Activated CD4-positive, alpha-beta T cell treated with anti-CD3 and anti-CD28 coated beads, Interleukin-2, amount 10 ng/mL, durations not matched to agents 24 days and 14 days (primary cell): ENCODE measurements at regions not wholly inside any gene's neighbourhood (a gene's known extent, or its start where the extent isn't known, plus 50 kb on each side); places are given as distances from the start of the nearest gene placed in this dataset.
"Not testable (repeated sequence)": the region's sequence is repeated elsewhere in the genome, so short reads cannot be mapped to it uniquely, and the experiment has no call there.

ENCODE experiments used
- DNase-seq: peaks from one replicate; pipeline ENCODE4 v3.0.0; 2022
- H3K27ac Mint-ChIP-seq: one replicate; pipeline ENCODE4 v1.8.0; 2022; ENCODE audit warnings: mild to moderate bottlenecking, mixed read lengths
- H3K27me3 Mint-ChIP-seq: one replicate; pipeline ENCODE4 v1.8.0; 2022; ENCODE audit warnings: mixed read lengths
- H3K36me3 Mint-ChIP-seq: one replicate; pipeline ENCODE4 v1.8.0; 2022; ENCODE audit warnings: low read depth, mild to moderate bottlenecking, mixed read lengths
- H3K4me1 Mint-ChIP-seq: one replicate; pipeline ENCODE4 v1.8.0; 2021; ENCODE audit warnings: mixed read lengths
- H3K4me3 Mint-ChIP-seq: one replicate; pipeline ENCODE4 v1.8.0; 2022; ENCODE audit warnings: mild to moderate bottlenecking, moderate library complexity, mixed read lengths
- H3K9me3 Mint-ChIP-seq: one replicate; pipeline ENCODE4 v1.8.0; 2021; ENCODE audit warnings: mixed read lengths
- intact Hi-C: fragments of 100-400 bp; cut with micrococcal nuclease; formaldehyde crosslinking; loops from one replicate; pipeline ENCODE4 v1.15.1; 2023

- Mint-ChIP-seq H3K27ac (no peak overlapping the region), H3K9me3 (peaks cover 4% of the 10 kb centered on the region), H3K27me3 (no peaks in the 10 kb centered on the region), H3K36me3 (no peaks in the 10 kb centered on the region), H3K4me3 (no peak overlapping the region), H3K4me1 (no peaks in the 10 kb centered on the region)
- no peak for DNase-seq
- intact Hi-C loops, result no loop called here
Observed at GRCh38 chr11:49499117-49499516, 290.7 kb upstream of the FOLH1 start.

GRCh38 chr11:49505231-49505630 is 296.8 kb upstream of the FOLH1 start:
- Mint-ChIP-seq H3K27me3 (no peaks in the 10 kb centered on the region), H3K27ac (no peak overlapping the region), H3K4me1 (no peaks in the 10 kb centered on the region), H3K4me3 (no peak overlapping the region), H3K36me3 (no peaks in the 10 kb centered on the region), H3K9me3 (peaks cover 4% of the 10 kb centered on the region)
- no peak for DNase-seq
- intact Hi-C loops, result no loop called here

DNA sequence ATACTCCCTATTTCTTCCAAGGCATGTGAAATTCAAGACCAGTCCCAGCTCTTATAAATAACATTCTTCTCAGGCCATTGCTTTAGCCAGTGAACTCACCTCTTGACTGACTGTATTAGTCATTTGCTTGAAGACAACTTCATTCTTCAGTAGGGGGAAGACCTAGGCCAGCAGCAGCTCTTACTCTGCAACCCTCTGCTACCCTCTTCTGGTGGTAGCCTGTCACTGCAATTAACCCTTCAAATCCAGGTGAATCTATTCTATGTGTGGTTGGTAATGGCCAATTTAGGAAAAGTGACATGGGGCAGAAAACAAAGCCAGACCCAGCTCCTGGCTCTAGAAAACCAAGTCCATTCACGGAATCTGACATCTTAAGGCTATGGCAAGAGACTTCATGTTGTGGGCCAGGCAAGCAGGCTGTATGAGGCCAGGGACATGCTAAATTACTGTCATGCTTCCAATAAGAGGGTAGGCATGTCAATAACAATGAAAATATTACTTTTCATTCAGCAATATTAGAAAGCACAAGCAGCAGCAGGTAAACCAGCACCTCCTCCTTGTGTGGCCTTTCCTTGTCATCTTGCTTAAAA is 317.9 kb upstream of the FOLH1 start:
- H3K9me3 Mint-ChIP-seq, H3K27ac Mint-ChIP-seq, H3K4me1 Mint-ChIP-seq, H3K4me3 Mint-ChIP-seq, H3K27me3 Mint-ChIP-seq, H3K36me3 Mint-ChIP-seq: not testable (repeated sequence)
- peak; percentile 57 for DNase-seq
- intact Hi-C loops, result loop anchor here (5.0 to 10.0 kb wide), 2 partner anchors 1219 to 1352 kb away; partner anchors contain the start of gene OR4S1

GRCh38 chr11:49533204-49533603 is 324.8 kb upstream of the FOLH1 start:
- no peak for DNase-seq
- Mint-ChIP-seq H3K27me3 (no peaks in the 10 kb centered on the region), H3K4me1 (no peaks in the 10 kb centered on the region)

GRCh38 chr11:49538927-49539326 is 330.5 kb upstream of the FOLH1 start:
- intact Hi-C loops, H3K4me3 Mint-ChIP-seq, DNase-seq, H3K27me3 Mint-ChIP-seq, H3K4me1 Mint-ChIP-seq, H3K36me3 Mint-ChIP-seq, H3K9me3 Mint-ChIP-seq, H3K27ac Mint-ChIP-seq: not testable (repeated sequence)

More at GRCh38 chr11:49533204-49533603, 324.8 kb upstream of the FOLH1 start:
- H3K4me3 Mint-ChIP-seq, result no peak overlapping the region
- peaks cover 4% of the 10 kb centered on the region for H3K9me3 Mint-ChIP-seq
- no peaks in the 10 kb centered on the region for H3K36me3 Mint-ChIP-seq
- intact Hi-C loops, result no loop called here
- no peak overlapping the region for H3K27ac Mint-ChIP-seq

DNA sequence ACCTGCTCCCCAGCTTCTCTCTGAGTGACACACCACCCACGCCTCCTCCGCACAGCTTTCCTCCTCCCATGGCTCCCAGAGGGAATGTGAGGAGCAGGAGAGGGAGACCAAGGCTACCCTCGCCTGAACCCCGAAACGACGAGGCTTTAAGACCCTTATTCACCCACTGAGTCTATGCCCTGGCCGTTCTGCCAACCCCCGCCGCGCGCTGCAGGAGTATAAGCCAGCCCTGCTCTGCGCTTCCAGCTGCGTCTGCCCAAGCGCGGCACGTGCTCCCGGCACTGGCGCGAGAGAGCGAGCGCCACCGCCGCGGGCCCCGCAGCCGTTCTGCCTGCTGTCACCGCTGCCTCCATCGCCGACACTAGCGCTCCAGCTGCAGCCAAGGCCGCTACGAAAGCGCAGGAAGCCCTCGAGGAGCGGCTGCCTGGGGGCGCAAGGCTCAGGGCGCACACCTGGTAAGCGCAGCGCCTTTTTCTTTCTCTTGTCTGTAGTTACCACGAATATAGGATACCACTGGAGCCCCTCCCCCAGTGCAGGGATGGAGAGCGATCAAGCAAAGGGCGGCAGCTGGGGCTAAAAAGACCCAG is 350.0 kb upstream of the FOLH1 start:
- H3K9me3 Mint-ChIP-seq, H3K4me3 Mint-ChIP-seq, H3K27ac Mint-ChIP-seq, H3K27me3 Mint-ChIP-seq, intact Hi-C loops, DNase-seq, H3K4me1 Mint-ChIP-seq, H3K36me3 Mint-ChIP-seq: not testable (repeated sequence)

DNA sequence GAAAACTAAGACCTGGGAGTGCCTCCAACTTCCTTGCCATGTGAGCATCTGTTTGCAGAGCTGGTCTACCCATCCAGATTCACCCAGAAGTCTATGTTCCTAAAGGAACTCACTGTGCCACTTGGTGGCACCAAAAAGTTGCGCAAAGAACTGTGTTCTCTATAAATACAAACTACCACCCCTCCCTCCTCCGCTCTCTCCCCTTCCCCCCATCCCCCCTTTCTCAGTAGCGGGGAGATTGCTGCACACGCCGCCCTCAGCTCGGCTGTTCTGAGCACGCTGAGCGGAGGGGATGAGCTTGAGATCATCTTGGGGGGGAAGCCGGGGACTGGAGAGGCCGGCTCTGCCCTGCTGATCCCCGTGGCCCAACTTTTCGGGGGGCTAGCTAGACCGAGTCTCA is 352.2 kb upstream of the FOLH1 start:
- intact Hi-C loops, DNase-seq, H3K36me3 Mint-ChIP-seq, H3K27ac Mint-ChIP-seq, H3K4me3 Mint-ChIP-seq, H3K4me1 Mint-ChIP-seq, H3K27me3 Mint-ChIP-seq, H3K9me3 Mint-ChIP-seq: not testable (repeated sequence)

DNA sequence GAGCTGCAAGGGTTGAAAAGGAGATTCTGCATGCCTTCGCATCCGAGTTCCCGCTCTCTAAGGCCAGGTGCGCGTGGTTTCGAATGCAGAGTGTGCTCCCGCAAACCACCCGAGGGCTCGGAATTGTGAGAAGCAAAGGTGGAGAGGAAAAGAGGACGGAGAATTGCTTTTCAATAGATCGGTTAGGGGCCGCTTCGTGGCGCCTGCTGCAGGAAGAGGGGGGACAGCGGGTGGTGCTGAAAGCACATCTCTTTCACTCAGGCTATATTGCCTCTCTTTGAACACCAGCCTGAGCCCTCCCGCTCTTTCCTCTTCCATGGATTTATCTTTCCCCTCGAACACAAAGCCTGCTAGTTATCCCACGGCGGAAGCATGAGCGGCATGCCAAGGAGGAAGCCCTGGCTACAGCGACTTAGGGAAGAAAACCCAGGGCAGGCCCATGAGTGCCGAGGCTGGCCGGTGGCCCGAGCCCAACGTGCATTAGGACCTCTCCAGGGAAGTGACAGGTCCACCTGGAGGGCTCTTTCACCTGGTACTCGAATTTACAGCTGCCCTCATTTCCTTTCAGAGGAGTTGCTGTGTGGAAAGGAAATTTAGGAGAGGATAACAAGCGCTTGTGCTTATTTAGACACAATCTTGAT is 353.0 kb upstream of the FOLH1 start:
- H3K9me3 Mint-ChIP-seq, intact Hi-C loops, H3K27ac Mint-ChIP-seq, H3K36me3 Mint-ChIP-seq, H3K27me3 Mint-ChIP-seq, H3K4me3 Mint-ChIP-seq, H3K4me1 Mint-ChIP-seq, DNase-seq: not testable (repeated sequence)

DNA sequence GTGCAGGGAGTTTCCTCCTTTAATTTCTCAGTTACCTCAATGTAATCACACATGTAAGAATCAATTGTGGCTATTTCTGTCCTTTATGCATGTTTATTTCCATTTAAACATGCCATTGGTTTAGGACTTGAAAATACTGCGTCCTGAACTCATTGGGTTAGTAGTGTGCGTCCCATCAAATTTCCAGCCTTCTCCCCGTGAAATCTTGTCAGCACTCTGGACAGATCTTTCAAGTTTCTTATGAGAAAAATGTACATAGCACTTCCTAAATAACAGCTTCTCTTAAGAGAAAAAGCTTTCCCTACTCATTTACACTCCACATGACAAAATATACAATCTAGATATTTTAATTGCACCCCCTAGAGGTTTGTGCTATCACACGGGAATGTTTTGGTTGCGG is 353.9 kb upstream of the FOLH1 start:
- H3K4me3 Mint-ChIP-seq, intact Hi-C loops: not testable (repeated sequence)

GRCh38 chr11:49579492-49579891 is 371.1 kb upstream of the FOLH1 start:
- H3K9me3 Mint-ChIP-seq, intact Hi-C loops, H3K36me3 Mint-ChIP-seq, H3K27me3 Mint-ChIP-seq, H3K4me1 Mint-ChIP-seq, DNase-seq, H3K4me3 Mint-ChIP-seq, H3K27ac Mint-ChIP-seq: not testable (repeated sequence)

More for the DNA sequence above, 353.9 kb upstream of the FOLH1 start:
- H3K9me3 Mint-ChIP-seq, H3K4me1 Mint-ChIP-seq, H3K36me3 Mint-ChIP-seq, H3K27me3 Mint-ChIP-seq, DNase-seq, H3K27ac Mint-ChIP-seq: not testable (repeated sequence)

GRCh38 chr11:49585495-49585894 is 366.7 kb upstream of the OR4C13 start:
- H3K27me3 Mint-ChIP-seq, intact Hi-C loops, H3K4me3 Mint-ChIP-seq, H3K27ac Mint-ChIP-seq, H3K4me1 Mint-ChIP-seq, DNase-seq, H3K36me3 Mint-ChIP-seq, H3K9me3 Mint-ChIP-seq: not testable (repeated sequence)

DNA sequence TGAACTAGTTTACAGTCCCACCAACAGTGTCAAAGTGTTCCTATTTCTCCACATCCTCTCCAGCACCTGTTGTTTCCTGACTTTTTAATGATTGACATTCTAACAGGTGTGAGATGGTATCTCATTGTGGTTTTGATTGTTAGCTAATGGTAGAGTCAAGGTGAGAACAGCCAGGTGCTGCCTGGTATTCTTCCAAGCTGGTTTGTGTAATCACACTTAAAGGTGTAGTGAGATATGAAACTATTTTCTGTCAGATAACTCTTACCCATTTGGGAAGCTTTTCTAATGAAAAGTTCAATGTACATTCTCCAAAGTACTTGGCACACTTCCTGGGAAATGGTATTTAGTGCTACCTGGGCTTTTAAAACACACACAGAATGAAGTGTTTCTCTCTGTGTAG is 343.3 kb upstream of the OR4C13 start:
- H3K36me3 Mint-ChIP-seq, DNase-seq, H3K4me3 Mint-ChIP-seq, H3K4me1 Mint-ChIP-seq, H3K27me3 Mint-ChIP-seq, H3K9me3 Mint-ChIP-seq, H3K27ac Mint-ChIP-seq, intact Hi-C loops: not testable (repeated sequence)

DNA sequence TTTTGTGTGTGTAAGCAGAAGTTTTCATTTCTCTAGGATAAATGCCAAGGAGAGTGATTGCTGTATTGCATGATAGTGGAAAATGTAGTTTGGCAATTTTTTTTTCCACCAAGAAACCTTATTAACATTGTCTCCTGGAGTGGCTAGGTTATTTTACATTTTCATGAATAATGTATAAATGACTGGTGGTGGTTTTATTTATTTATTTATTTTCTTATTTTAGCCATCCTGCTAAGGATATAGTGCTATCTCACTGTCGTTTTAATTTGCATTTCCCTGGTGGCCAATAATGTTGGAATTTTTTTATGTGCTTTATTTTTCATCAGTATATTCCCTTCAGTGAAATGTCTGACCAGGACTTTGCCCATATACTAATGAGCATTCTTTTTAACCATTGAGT is 328.3 kb upstream of the OR4C13 start:
- H3K27ac Mint-ChIP-seq, H3K27me3 Mint-ChIP-seq, intact Hi-C loops: not testable (repeated sequence)

DNA sequence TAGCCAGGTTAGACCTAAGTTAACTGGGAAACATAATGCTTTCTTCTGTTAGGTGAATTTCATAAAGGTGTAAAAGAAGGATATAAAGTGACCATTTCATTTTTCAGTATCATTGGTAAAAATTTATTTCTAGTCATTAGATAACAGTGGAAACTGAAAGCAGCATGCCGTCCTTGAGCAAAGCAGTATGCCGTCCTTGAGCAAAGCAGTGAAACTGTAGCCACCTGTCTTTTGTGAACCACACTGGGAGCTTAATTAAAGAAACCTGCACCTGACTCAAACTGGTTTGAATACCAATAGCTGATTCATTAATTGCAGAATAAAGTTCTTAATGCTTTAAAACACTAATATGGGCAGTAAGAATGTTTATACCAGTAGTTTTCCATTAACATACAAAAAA is 281.5 kb upstream of the OR4C13 start:
- intact Hi-C loops, result not testable (repeated sequence)

More for the DNA sequence above, 328.3 kb upstream of the OR4C13 start:
- not testable (repeated sequence) for H3K4me1 Mint-ChIP-seq, H3K9me3 Mint-ChIP-seq, H3K36me3 Mint-ChIP-seq, DNase-seq, H3K4me3 Mint-ChIP-seq

GRCh38 chr11:49702121-49702520 is 250.1 kb upstream of the OR4C13 start:
- H3K36me3 Mint-ChIP-seq, H3K27me3 Mint-ChIP-seq, H3K27ac Mint-ChIP-seq, H3K4me3 Mint-ChIP-seq, DNase-seq, H3K4me1 Mint-ChIP-seq, intact Hi-C loops, H3K9me3 Mint-ChIP-seq: not testable (repeated sequence)

More for the DNA sequence above, 281.5 kb upstream of the OR4C13 start:
- H3K4me1 Mint-ChIP-seq, H3K27ac Mint-ChIP-seq, H3K27me3 Mint-ChIP-seq, H3K36me3 Mint-ChIP-seq, DNase-seq, H3K4me3 Mint-ChIP-seq: not testable (repeated sequence)
- H3K9me3 Mint-ChIP-seq, result peaks cover 16% of the 10 kb centered on the region
